PC-3 (cell line): ENCODE measurements at regions not wholly inside any gene's neighbourhood (a gene's known extent, or its start where the extent isn't known, plus 50 kb on each side); places are given as distances from the start of the nearest gene placed in this dataset.

Source experiments
- ATAC-seq: fragments of 200-7000 bp; cut with Tn5 transposase; 2 replicates; pipeline ENCODE4 v1.9.1; 2020; ENCODE audit warnings: mild to moderate bottlenecking, moderate library complexity
- BruUV-seq: library from RNA; stranded (reverse); fragments of 400-500 nt; replicated peaks from 2 replicates; lab custom pipeline; 2021; lab: Mats Ljungman, UMichigan
- CTCF ChIA-PET: fragments of 300-600 bp; sonication (Branson Sonifier 250); formaldehyde crosslinking; loops from one replicate; lab custom pipeline; 2022; ENCODE audit warnings: antibody characterized with exemption; lab: Charles Lee
- POLR2A ChIA-PET: fragments of 300-600 bp; sonication (Branson Sonifier 250); formaldehyde crosslinking; loops from one replicate; lab custom pipeline; 2022; ENCODE audit warnings: antibody characterized with exemption; ENCODE audit not compliant: unreplicated experiment; lab: Charles Lee
- DNase-seq: peaks from one replicate; pipeline ENCODE4 v3.0.0-alpha.2; 2015
- H2AFZ ChIP-seq: fragments of 300-600 bp; sonication (generic); 2 replicates; pipeline ENCODE4 v1.6.0; 2016; ENCODE audit warnings: antibody characterized with exemption, low read length
- H3F3A ChIP-seq: fragments of 300-600 bp; sonication (generic); one replicate; pipeline ENCODE4 v1.6.0; 2017; ENCODE audit warnings: antibody characterized with exemption, low read length, control low read depth, mild to moderate bottlenecking; ENCODE audit not compliant: unreplicated experiment
- H3K27ac ChIP-seq: fragments of 300-600 bp; sonication (generic); 2 replicates; pipeline ENCODE4 v1.5.1; 2016; ENCODE audit warnings: mild to moderate bottlenecking, low read length
- H3K27me3 ChIP-seq: fragments of 300-600 bp; sonication (generic); 2 replicates; pipeline ENCODE4 v1.6.1; 2016; ENCODE audit warnings: low read length, mixed read lengths
- H3K36me3 ChIP-seq: fragments of 300-600 bp; sonication (generic); 2 replicates; pipeline ENCODE4 v1.6.1; 2016; ENCODE audit warnings: low read depth, mixed run types, low read length, mixed read lengths
- H3K4me1 ChIP-seq: fragments of 300-600 bp; sonication (generic); 2 replicates; pipeline ENCODE4 v1.5.1; 2016; ENCODE audit warnings: low read length; ENCODE audit not compliant: insufficient read depth
- H3K4me2 ChIP-seq: fragments of 300-600 bp; sonication (generic); 2 replicates; pipeline ENCODE4 v1.6.0; 2016; ENCODE audit warnings: low read length
- H3K4me3 ChIP-seq: fragments of 300-600 bp; sonication (generic); 2 replicates; pipeline ENCODE4 v1.5.1; 2016; ENCODE audit warnings: mild to moderate bottlenecking, low read length, mixed read lengths
- H3K79me2 ChIP-seq: fragments of 300-600 bp; sonication (generic); 2 replicates; pipeline ENCODE4 v1.6.1; 2017; ENCODE audit warnings: low read length, mixed read lengths
- H3K9ac ChIP-seq: fragments of 300-600 bp; sonication (generic); 2 replicates; pipeline ENCODE4 v1.6.0; 2016; ENCODE audit warnings: mild to moderate bottlenecking, low read length
- H3K9me2 ChIP-seq: fragments of 300-600 bp; sonication (generic); replicated peaks from 2 replicates; pipeline ENCODE4 v1.6.1; 2016; ENCODE audit warnings: mixed run types, low read length, mixed read lengths
- H3K9me3 ChIP-seq: fragments of 300-600 bp; sonication (generic); 2 replicates; pipeline ENCODE4 v1.6.1; 2016; ENCODE audit warnings: low read length, mixed read lengths
- H4K20me1 ChIP-seq: fragments of 300-600 bp; sonication (generic); 2 replicates; pipeline ENCODE4 v1.6.1; 2016; ENCODE audit warnings: low read length, mixed read lengths
- EZH2 ChIP-seq: fragments of 300-600 bp; sonication (generic); IDR thresholded peaks from one replicate; pipeline ENCODE4 v1.6.1; 2017; ENCODE audit warnings: antibody characterized with exemption, mild to moderate bottlenecking, low read length; ENCODE audit not compliant: unreplicated experiment
- EZH2phosphoT487 ChIP-seq: fragments of 300-600 bp; sonication (generic); IDR thresholded peaks from 2 replicates; pipeline ENCODE4 v1.6.1; 2018; ENCODE audit warnings: mild to moderate bottlenecking, antibody characterized with exemption, low read length, borderline replicate concordance
- intact Hi-C: fragments of 100-400 bp; cut with micrococcal nuclease; formaldehyde crosslinking; loops from 2 replicates; pipeline ENCODE4 v1.9.0; 2023
- TF ChIP-seq, protein P1 (sequence below): fragments of 300-600 bp; sonication (generic); conservative IDR thresholded peaks from 2 replicates; pipeline ENCODE4 v1.5.1; 2017; ENCODE audit warnings: antibody characterized with exemption, low read depth, mild to moderate bottlenecking, low read length

DNA sequence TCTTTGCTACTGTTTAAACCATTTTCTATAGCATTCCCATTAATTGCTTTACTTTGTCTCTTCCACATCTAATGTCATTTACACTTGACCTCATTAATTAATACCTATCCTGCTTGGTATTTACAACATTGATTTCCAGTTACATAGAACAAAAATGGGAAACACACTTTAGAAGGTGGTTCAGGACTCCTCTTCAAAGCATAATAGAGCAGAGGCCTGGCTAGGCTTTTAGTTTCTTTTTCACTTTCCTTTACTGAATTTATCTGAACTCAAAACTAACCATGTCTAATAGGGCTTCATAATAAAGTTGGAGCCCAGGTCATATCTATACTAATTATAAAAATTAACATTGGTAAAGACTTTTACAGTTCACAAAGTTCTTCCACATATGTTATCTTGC is 648.0 kb upstream of the KIRREL3 start:
- DNase-seq: no peak
- Histone ChIP-seq H3F3A (no peaks in the 10 kb centered on the region), H3K79me2 (no peaks in the 10 kb centered on the region), H3K4me3 (no peak overlapping the region), H3K9me2 (no peaks in the 10 kb centered on the region), H2AFZ (no peak overlapping the region), H3K36me3 (no peaks in the 10 kb centered on the region), H3K27ac (no peak overlapping the region), H3K9me3 (no peaks in the 10 kb centered on the region), H3K27me3 (peaks cover 4% of the 10 kb centered on the region; the same call in 1 of the 2 replicates), H3K4me2 (no peak overlapping the region), H4K20me1 (no peaks in the 10 kb centered on the region), H3K9ac (no peak overlapping the region), H3K4me1 (peaks cover 13% of the 10 kb centered on the region; the same call in 1 of the 2 replicates)
- no TSS peak for BruUV-seq
- ChIA-PET CTCF (no interaction called here), POLR2A (no interaction called here)
- TF ChIP-seq EZH2phosphoT487 (no peak), EZH2 (no peak)
- TF ChIP-seq, protein P1, sequence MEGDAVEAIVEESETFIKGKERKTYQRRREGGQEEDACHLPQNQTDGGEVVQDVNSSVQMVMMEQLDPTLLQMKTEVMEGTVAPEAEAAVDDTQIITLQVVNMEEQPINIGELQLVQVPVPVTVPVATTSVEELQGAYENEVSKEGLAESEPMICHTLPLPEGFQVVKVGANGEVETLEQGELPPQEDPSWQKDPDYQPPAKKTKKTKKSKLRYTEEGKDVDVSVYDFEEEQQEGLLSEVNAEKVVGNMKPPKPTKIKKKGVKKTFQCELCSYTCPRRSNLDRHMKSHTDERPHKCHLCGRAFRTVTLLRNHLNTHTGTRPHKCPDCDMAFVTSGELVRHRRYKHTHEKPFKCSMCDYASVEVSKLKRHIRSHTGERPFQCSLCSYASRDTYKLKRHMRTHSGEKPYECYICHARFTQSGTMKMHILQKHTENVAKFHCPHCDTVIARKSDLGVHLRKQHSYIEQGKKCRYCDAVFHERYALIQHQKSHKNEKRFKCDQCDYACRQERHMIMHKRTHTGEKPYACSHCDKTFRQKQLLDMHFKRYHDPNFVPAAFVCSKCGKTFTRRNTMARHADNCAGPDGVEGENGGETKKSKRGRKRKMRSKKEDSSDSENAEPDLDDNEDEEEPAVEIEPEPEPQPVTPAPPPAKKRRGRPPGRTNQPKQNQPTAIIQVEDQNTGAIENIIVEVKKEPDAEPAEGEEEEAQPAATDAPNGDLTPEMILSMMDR: no peak
- intact Hi-C loops: no loop called here
- no peak for ATAC-seq

DNA sequence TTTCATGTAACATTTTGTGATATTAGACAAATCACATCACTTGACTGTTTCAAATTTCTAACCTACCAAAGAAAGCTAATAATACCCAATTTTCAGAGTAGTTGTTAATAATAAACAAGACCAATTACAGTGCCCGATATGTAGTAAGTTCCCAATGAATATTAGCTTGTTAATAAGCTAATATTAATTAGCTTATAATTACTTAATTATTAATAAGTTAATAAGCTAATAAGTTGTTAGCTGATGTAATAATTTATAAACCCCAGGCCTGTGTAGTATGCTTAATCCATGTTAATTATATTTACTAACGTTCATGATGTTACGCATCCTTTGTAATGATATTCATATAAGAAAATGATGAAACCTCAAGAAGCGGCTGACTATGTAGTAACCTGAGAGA is 643.8 kb upstream of the KIRREL3 start:
- Histone ChIP-seq H3K9me3 (no peaks in the 10 kb centered on the region), H3K9me2 (no peaks in the 10 kb centered on the region), H3K9ac (no peak overlapping the region), H4K20me1 (no peaks in the 10 kb centered on the region), H3K27ac (no peak overlapping the region), H3F3A (no peaks in the 10 kb centered on the region), H3K27me3 (peaks cover 4% of the 10 kb centered on the region; the same call in 1 of the 2 replicates), H3K36me3 (no peaks in the 10 kb centered on the region), H3K79me2 (no peaks in the 10 kb centered on the region), H3K4me3 (no peak overlapping the region), H2AFZ (no peak overlapping the region), H3K4me1 (no peaks in the 10 kb centered on the region), H3K4me2 (no peak overlapping the region)
- no peak for ATAC-seq
- DNase-seq: no peak
- CTCF ChIA-PET: no interaction called here
- intact Hi-C loops: no loop called here
- POLR2A ChIA-PET: no interaction called here
- BruUV-seq: no TSS peak
- no peak for TF ChIP-seq EZH2
- TF ChIP-seq, protein P1: no peak
- TF ChIP-seq EZH2phosphoT487: no peak

DNA sequence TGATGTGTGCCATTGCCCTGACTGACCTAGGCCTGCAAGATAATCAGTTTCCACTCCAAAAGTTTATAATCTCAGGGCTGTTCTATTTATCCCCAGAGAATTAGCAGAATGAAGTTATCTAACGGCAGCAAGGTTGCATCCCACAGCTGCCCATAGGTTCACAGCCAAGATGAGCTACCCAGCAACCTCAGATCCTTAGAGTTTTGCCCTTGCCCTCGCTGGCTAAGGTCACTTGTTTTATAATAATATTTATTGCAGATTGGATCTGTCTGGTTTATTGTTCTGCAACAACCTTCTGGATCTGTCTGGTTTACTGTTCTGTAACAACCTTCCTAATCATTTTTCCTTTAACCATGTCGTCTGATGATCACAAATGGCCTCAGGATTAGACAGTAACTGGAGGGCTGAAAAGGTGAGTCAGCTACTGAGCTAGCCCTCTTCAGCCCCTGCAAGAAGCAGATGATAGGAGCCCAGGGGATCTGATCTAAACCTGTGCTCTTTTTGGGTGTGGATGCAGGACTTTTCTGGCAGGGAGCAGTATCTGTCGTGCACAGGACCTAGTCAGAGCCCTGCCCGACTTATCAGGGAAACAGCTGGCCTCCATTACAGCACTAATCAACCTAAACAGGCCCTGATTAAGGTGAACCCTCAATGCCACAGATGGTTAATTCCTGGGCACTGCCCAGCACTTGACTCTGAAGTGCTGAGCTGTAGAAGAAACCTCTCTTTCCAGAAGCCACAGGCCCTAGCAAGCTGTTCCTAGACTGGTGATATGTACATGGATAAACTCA is 642.9 kb upstream of the KIRREL3 start:
- no peaks in the 10 kb centered on the region for H3K9me3 ChIP-seq
- no peaks in the 10 kb centered on the region for H3K79me2 ChIP-seq
- no peaks in the 10 kb centered on the region for H3K9me2 ChIP-seq
- H3K9ac ChIP-seq: no peak overlapping the region
- H2AFZ ChIP-seq: no peak overlapping the region
- H3K36me3 ChIP-seq: no peaks in the 10 kb centered on the region
- DNase-seq: no peak
- intact Hi-C loops: no loop called here
- ChIA-PET POLR2A (no interaction called here), CTCF (no interaction called here)
- no peaks in the 10 kb centered on the region for H4K20me1 ChIP-seq
- H3K4me2 ChIP-seq: no peak overlapping the region
- no peak for ATAC-seq
- H3K4me1 ChIP-seq: no peaks in the 10 kb centered on the region
- TF ChIP-seq EZH2 (no peak), EZH2phosphoT487 (no peak)
- TF ChIP-seq, protein P1: no peak
- H3K27me3 ChIP-seq: peaks cover 4% of the 10 kb centered on the region; the same call in 1 of the 2 replicates
- no peak overlapping the region for H3K27ac ChIP-seq
- no peaks in the 10 kb centered on the region for H3F3A ChIP-seq
- H3K4me3 ChIP-seq: no peak overlapping the region
- BruUV-seq: no TSS peak
